ENCODE measurements at regions not wholly inside any gene's neighbourhood (a gene's known extent, or its start where the extent isn't known, plus 50 kb on each side); places are given as distances from the start of the nearest gene placed in this dataset.
"Not testable (repeated sequence)": the region's sequence is repeated elsewhere in the genome, so short reads cannot be mapped to it uniquely, and the experiment has no call there.

- Histone ChIP-seq H2BK120ac (ENCODE audit: insufficient read depth, low read length, poor library complexity) (no peak overlapping the region), H3K4me2 (ENCODE audit: low read length) (no peak overlapping the region), H3K23ac (ENCODE audit: low read length) (no peak overlapping the region), H3K4me1 (ENCODE audit: control insufficient read depth in 1 of 2, insufficient read depth in 2 of 2, low read length in 2 of 2) (peaks cover 5 to 9% of the 10 kb centered on the region in 2 experiments), H4K91ac (ENCODE audit: low read depth, low read length) (no peak overlapping the region), H3K4ac (ENCODE audit: low read depth, low read length) (no peak overlapping the region), H3K79me2 (ENCODE audit: control insufficient read depth, insufficient read depth, low read length, poor library complexity) (no peaks in the 10 kb centered on the region), H3K9ac (ENCODE audit: low read length) (no peak overlapping the region), H2BK5ac (ENCODE audit: low read depth, low read length, poor library complexity) (no peak overlapping the region), H2AFZ (ENCODE audit: insufficient read depth, low read length, poor library complexity) (no peak overlapping the region), H3K14ac (ENCODE audit: low read length) (no peak overlapping the region), H3K27ac (ENCODE audit: low read depth, low read length) (no peak overlapping the region), H3K18ac (ENCODE audit: low read length) (no peak overlapping the region), H3K79me1 (ENCODE audit: low read length) (no peaks in the 10 kb centered on the region), H2BK12ac (ENCODE audit: low read length) (no peak overlapping the region), H4K12ac (ENCODE audit: low read depth, low read length) (no peak overlapping the region), H3K9me3 (ENCODE audit: insufficient read depth, low read depth, low read length) (peaks cover 1% of the 10 kb centered on the region), H3K4me3 (ENCODE audit: low read depth, low read length) (no peak overlapping the region), H3K36me3 (ENCODE audit: control insufficient read depth in 1 of 2, insufficient read depth in 2 of 2, low read length in 2 of 2) (no peaks in the 10 kb centered on the region), H2AK5ac (ENCODE audit: low read length) (no peak overlapping the region), H4K8ac (ENCODE audit: low read depth, low read length) (no peak overlapping the region), H3K27me3 (ENCODE audit: insufficient read depth, low read length) (no peaks in the 10 kb centered on the region)
- WGBS (ENCODE audit: extremely low coverage, insufficient coverage, insufficient read length), result no CpG with 5 or more reads among the region's 3 CpGs
- DNase-seq, result no peak
Measured at GRCh38 chr4:26207631-26208030, 113.2 kb upstream of the RBPJ start.

DNA sequence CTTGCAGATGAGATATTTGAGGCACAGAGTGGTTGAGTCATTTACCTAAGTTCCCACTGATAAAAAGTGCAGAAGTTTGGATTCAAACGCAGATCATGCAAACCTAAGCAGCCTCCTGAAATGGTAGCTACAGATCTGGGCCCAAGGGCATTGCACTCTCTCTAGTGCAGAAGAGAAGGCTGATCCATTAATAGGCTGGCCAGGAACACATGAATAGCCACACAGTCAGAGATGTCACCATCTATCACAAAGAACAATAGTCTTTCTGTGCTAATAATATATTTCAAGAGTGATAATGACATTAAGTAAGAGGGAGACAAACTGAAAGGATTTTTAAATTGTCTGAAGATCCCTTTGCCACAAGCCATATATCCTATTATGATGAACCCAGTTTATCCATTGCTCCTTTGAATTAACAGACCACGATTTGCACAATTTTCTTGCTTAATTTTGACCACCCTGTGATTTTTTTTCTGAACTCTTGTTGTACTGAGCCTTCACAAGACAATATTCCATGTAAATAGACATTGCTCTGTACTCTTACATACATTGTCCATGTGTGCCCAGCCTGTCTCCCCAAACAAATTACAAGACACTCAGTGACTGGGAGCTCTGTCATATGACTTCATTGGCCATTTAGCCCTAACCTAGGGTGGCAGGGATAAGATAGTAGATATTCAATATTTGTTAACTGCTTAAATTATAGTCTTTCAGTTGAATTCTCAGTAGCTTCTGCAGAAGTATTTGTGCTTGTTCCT, 112.4 kb upstream of the RBPJ start:
- no peak overlapping the region for H3K9ac ChIP-seq (ENCODE audit: low read length)
- no peak overlapping the region for H3K14ac ChIP-seq (ENCODE audit: low read length)
- DNase-seq, result no peak
- no peak overlapping the region for H4K8ac ChIP-seq (ENCODE audit: low read depth, low read length)
- H4K91ac ChIP-seq (ENCODE audit: low read depth, low read length), result no peak overlapping the region
- no peak overlapping the region for H3K4me3 ChIP-seq (ENCODE audit: low read depth, low read length)
- H3K79me2 ChIP-seq (ENCODE audit: control insufficient read depth, insufficient read depth, low read length, poor library complexity), result no peaks in the 10 kb centered on the region
- no peaks in the 10 kb centered on the region for H3K27me3 ChIP-seq (ENCODE audit: insufficient read depth, low read length)
- peaks cover 10 to 12% of the 10 kb centered on the region in 2 experiments for H3K4me1 ChIP-seq (ENCODE audit: control insufficient read depth in 1 of 2, insufficient read depth in 2 of 2, low read length in 2 of 2)
- H3K4ac ChIP-seq (ENCODE audit: low read depth, low read length), result no peak overlapping the region
- no peak overlapping the region for H3K18ac ChIP-seq (ENCODE audit: low read length)
- H2AK5ac ChIP-seq (ENCODE audit: low read length), result no peak overlapping the region
- no CpG with 5 or more reads among the region's 2 CpGs for WGBS (ENCODE audit: extremely low coverage, insufficient coverage, insufficient read length)
- H3K79me1 ChIP-seq (ENCODE audit: low read length), result peaks cover 2% of the 10 kb centered on the region
- no peak overlapping the region for H4K12ac ChIP-seq (ENCODE audit: low read depth, low read length)
- H3K4me2 ChIP-seq (ENCODE audit: low read length), result no peak overlapping the region
- no peak overlapping the region for H2BK120ac ChIP-seq (ENCODE audit: insufficient read depth, low read length, poor library complexity)
- H2BK12ac ChIP-seq (ENCODE audit: low read length), result no peak overlapping the region
- H3K27ac ChIP-seq (ENCODE audit: low read depth, low read length), result no peak overlapping the region
- peaks cover 1% of the 10 kb centered on the region for H3K9me3 ChIP-seq (ENCODE audit: insufficient read depth, low read depth, low read length)
- H2BK5ac ChIP-seq (ENCODE audit: low read depth, low read length, poor library complexity), result no peak overlapping the region
- H3K36me3 ChIP-seq (ENCODE audit: control insufficient read depth in 1 of 2, insufficient read depth in 2 of 2, low read length in 2 of 2), result no peaks in the 10 kb centered on the region
- no peak overlapping the region for H3K23ac ChIP-seq (ENCODE audit: low read length)
- no peak overlapping the region for H2AFZ ChIP-seq (ENCODE audit: insufficient read depth, low read length, poor library complexity)

DNA sequence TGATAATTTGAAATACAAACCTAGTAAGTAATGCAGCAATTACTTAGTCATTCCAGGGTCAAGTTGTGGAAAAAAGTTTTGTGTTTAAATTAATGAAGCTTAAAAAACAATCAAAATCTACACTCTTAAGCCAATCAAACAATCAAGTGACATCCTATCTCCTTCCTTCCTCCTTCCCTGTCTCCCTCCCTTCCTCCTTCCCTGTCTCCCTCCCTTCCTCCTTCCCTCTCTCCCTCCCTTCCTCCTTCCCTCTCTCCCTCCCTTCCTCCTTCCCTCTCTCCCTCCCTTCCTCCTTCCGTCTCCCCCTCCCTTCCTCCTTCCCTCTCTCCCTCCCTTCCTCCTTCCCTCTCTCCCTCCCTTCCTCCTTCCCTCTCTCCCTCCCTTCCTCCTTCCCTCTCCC, 111.4 kb upstream of the RBPJ start:
- not testable (repeated sequence) for H3K27me3 ChIP-seq (ENCODE audit: insufficient read depth, low read length); H3K9me3 ChIP-seq (ENCODE audit: insufficient read depth, low read depth, low read length); H3K23ac ChIP-seq (ENCODE audit: low read length); H3K14ac ChIP-seq (ENCODE audit: low read length); H3K79me2 ChIP-seq (ENCODE audit: control insufficient read depth, insufficient read depth, low read length, poor library complexity); H3K4me2 ChIP-seq (ENCODE audit: low read length); H3K9ac ChIP-seq (ENCODE audit: low read length); H2AK5ac ChIP-seq (ENCODE audit: low read length); H2BK12ac ChIP-seq (ENCODE audit: low read length); H3K36me3 ChIP-seq (ENCODE audit: control insufficient read depth in 1 of 2, insufficient read depth in 2 of 2, low read length in 2 of 2); H3K4ac ChIP-seq (ENCODE audit: low read depth, low read length); H4K12ac ChIP-seq (ENCODE audit: low read depth, low read length); H3K18ac ChIP-seq (ENCODE audit: low read length); DNase-seq; H3K4me3 ChIP-seq (ENCODE audit: low read depth, low read length); H4K8ac ChIP-seq (ENCODE audit: low read depth, low read length); H2BK5ac ChIP-seq (ENCODE audit: low read depth, low read length, poor library complexity); H3K79me1 ChIP-seq (ENCODE audit: low read length); H2AFZ ChIP-seq (ENCODE audit: insufficient read depth, low read length, poor library complexity); H4K91ac ChIP-seq (ENCODE audit: low read depth, low read length); H3K27ac ChIP-seq (ENCODE audit: low read depth, low read length); H2BK120ac ChIP-seq (ENCODE audit: insufficient read depth, low read length, poor library complexity)
- peaks cover 12 to 14% of the 10 kb centered on the region in 2 experiments for H3K4me1 ChIP-seq (ENCODE audit: control insufficient read depth in 1 of 2, insufficient read depth in 2 of 2, low read length in 2 of 2)
- WGBS (ENCODE audit: extremely low coverage, insufficient coverage, insufficient read length), result no CpG with 5 or more reads among the region's 1 CpG

DNA sequence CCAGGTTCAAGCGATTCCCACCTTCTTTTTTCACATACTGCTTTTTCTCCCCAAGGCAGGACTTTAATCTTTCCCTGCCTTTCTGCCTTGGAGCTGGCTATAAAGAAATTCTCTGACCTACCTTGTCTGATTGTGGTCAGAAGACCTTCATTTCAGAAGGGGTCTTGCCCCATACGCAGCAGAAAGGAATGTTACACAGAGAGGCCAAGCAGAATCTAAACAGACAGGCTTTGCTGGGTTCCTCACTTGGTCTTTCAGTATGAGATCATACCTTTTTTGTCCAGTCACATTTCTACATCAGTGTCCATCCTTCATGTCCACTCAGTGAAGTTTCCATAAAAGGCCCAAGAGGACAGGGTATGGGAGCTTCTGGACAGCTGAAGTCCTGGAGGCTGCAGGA, 108.3 kb upstream of the RBPJ start:
- Histone ChIP-seq H3K4me2 (ENCODE audit: low read length) (no peak overlapping the region), H2BK12ac (ENCODE audit: low read length) (no peak overlapping the region), H3K4me1 (ENCODE audit: control insufficient read depth in 1 of 2, insufficient read depth in 2 of 2, low read length in 2 of 2) (peaks cover 12 to 14% of the 10 kb centered on the region in 2 experiments), H3K9ac (ENCODE audit: low read length) (peak overlapping the region; percentile 1), H4K8ac (ENCODE audit: low read depth, low read length) (no peak overlapping the region), H3K23ac (ENCODE audit: low read length) (no peak overlapping the region), H4K12ac (ENCODE audit: low read depth, low read length) (no peak overlapping the region), H3K79me1 (ENCODE audit: low read length) (peaks cover 7% of the 10 kb centered on the region), H3K36me3 (ENCODE audit: control insufficient read depth in 1 of 2, insufficient read depth in 2 of 2, low read length in 2 of 2) (no peaks in the 10 kb centered on the region), H3K27ac (ENCODE audit: low read depth, low read length) (peak overlapping the region; percentile 67), H3K79me2 (ENCODE audit: control insufficient read depth, insufficient read depth, low read length, poor library complexity) (no peaks in the 10 kb centered on the region), H3K4me3 (ENCODE audit: low read depth, low read length) (no peak overlapping the region), H2BK120ac (ENCODE audit: insufficient read depth, low read length, poor library complexity) (no peak overlapping the region), H3K18ac (ENCODE audit: low read length) (no peak overlapping the region), H3K27me3 (ENCODE audit: insufficient read depth, low read length) (no peaks in the 10 kb centered on the region), H3K9me3 (ENCODE audit: insufficient read depth, low read depth, low read length) (no peaks in the 10 kb centered on the region), H2AK5ac (ENCODE audit: low read length) (no peak overlapping the region), H4K91ac (ENCODE audit: low read depth, low read length) (no peak overlapping the region), H2AFZ (ENCODE audit: insufficient read depth, low read length, poor library complexity) (no peak overlapping the region), H3K4ac (ENCODE audit: low read depth, low read length) (no peak overlapping the region), H3K14ac (ENCODE audit: low read length) (peak overlapping the region; percentile 9), H2BK5ac (ENCODE audit: low read depth, low read length, poor library complexity) (peak overlapping the region; percentile 66)
- no CpG with 5 or more reads among the region's 2 CpGs for WGBS (ENCODE audit: extremely low coverage, insufficient coverage, insufficient read length)
- peak; percentile 92 to 97 for DNase-seq
